Right renal cortex interstitium (tissue), 3 donors: ENCODE measurements at regions not wholly inside any gene's neighbourhood (a gene's known extent, or its start where the extent isn't known, plus 50 kb on each side); places are given as distances from the start of the nearest gene placed in this dataset.
"Not testable (repeated sequence)": the region's sequence is repeated elsewhere in the genome, so short reads cannot be mapped to it uniquely, and the experiment has no call there.

ENCODE experiments used
- DNase-seq, 3 donors: peaks; one replicate each; pipeline ENCODE4 v3.0.0-alpha.2; 2013; ENCODE audit warnings: low read depth in 3 of 3, low spot score in 2 of 3

- DNase-seq: no peak
These were observed 193.0 kb upstream of the NETO1 start for GRCh38 chr18:73060666-73061288.

GRCh38 chr18:73059280-73059679 lies 191.5 kb upstream of the NETO1 start:
- DNase-seq: no peak

- DNase-seq: no peak
These were observed 179.9 kb upstream of the NETO1 start for GRCh38 chr18:73047688-73048087.

GRCh38 chr18:73045037-73045436 lies 177.2 kb upstream of the NETO1 start:
- DNase-seq: no peak

- no peak for DNase-seq
These were observed 175.8 kb upstream of the NETO1 start for GRCh38 chr18:73043611-73044010.

GRCh38 chr18:73043211-73043610 lies 175.4 kb upstream of the NETO1 start:
- DNase-seq: no peak

- no peak for DNase-seq
These were observed 172.5 kb upstream of the NETO1 start for GRCh38 chr18:73040247-73040646.

- no peak for DNase-seq
These were observed 170.5 kb upstream of the NETO1 start for GRCh38 chr18:73038336-73038735.

- no peak for DNase-seq
These were observed 156.2 kb upstream of the NETO1 start for GRCh38 chr18:73023975-73024374.

- no peak for DNase-seq
These were observed 141.9 kb upstream of the NETO1 start for GRCh38 chr18:73009691-73010090.

GRCh38 chr18:73007915-73008308 lies 140.1 kb upstream of the NETO1 start:
- no peak for DNase-seq

GRCh38 chr18:73007195-73007914 lies 139.6 kb upstream of the NETO1 start:
- peak in 2 of 3 donors; percentile 5 to 19 for DNase-seq

- no peak for DNase-seq
These were observed 138.5 kb upstream of the NETO1 start for GRCh38 chr18:73006331-73006730.

GRCh38 chr18:73004260-73004659 lies 136.5 kb upstream of the NETO1 start:
- DNase-seq: no peak

GRCh38 chr18:72999971-73000607 lies 132.3 kb upstream of the NETO1 start:
- no peak for DNase-seq

GRCh38 chr18:72995558-72995957 lies 127.8 kb upstream of the NETO1 start:
- no peak for DNase-seq

- DNase-seq: no peak
These were observed 125.5 kb upstream of the NETO1 start for GRCh38 chr18:72993250-72993649.

GRCh38 chr18:72991379-72991778 lies 123.6 kb upstream of the NETO1 start:
- no peak for DNase-seq

GRCh38 chr18:72987570-72987969 lies 119.8 kb upstream of the NETO1 start:
- not testable (repeated sequence) for DNase-seq

GRCh38 chr18:72986103-72986502 lies 118.3 kb upstream of the NETO1 start:
- DNase-seq: no peak

- no peak for DNase-seq
These were observed 117.9 kb upstream of the NETO1 start for GRCh38 chr18:72985686-72986085.

- DNase-seq: no peak
These were observed 116.5 kb upstream of the NETO1 start for GRCh38 chr18:72984290-72984689.
